ENCODE measurements at regions not wholly inside any gene's neighbourhood (a gene's known extent, or its start where the extent isn't known, plus 50 kb on each side); places are given as distances from the start of the nearest gene placed in this dataset.

- Histone ChIP-seq H3T11ph (ENCODE audit: low read length) (no peak overlapping the region), H4K20me1 (ENCODE audit: control insufficient read depth, insufficient read depth, insufficient read length) (no peaks in the 10 kb centered on the region), H3K9ac (ENCODE audit: extremely low read depth, insufficient read length, low read length) (no peak overlapping the region), H3K18ac (ENCODE audit: insufficient read length, low read depth, low read length) (no peak overlapping the region), H3K27me3 (ENCODE audit: insufficient read depth, low read length) (no peaks in the 10 kb centered on the region; the same call in 1 of the 2 replicates), H3K4ac (ENCODE audit: low read depth, low read length) (no peak overlapping the region), H4K5ac (ENCODE audit: insufficient read length, low read depth, low read length) (no peak overlapping the region), H3K4me1 (ENCODE audit: insufficient read depth, low read length) (no peaks in the 10 kb centered on the region), H2BK5ac (ENCODE audit: insufficient read length, low read length) (no peak overlapping the region), H2BK20ac (ENCODE audit: low read depth, low read length, poor library complexity, severe bottlenecking) (no peak overlapping the region), H3K79me2 (ENCODE audit: insufficient read depth, low read length) (no peaks in the 10 kb centered on the region), H3K4me2 (ENCODE audit: insufficient read depth, insufficient read length, low read length) (no peak overlapping the region), H3K27ac (ENCODE audit: insufficient read length, low read depth, low read length) (no peak overlapping the region), H4K91ac (ENCODE audit: insufficient read length, low read depth, low read length) (no peak overlapping the region), H3K56ac (ENCODE audit: insufficient read length, low read depth, low read length) (no peak overlapping the region), H2AFZ (ENCODE audit: low read length) (no peak overlapping the region), H3K23me2 (ENCODE audit: insufficient read length, low read depth, low read length, poor library complexity, severe bottlenecking) (no peaks in the 10 kb centered on the region), H3K14ac (ENCODE audit: insufficient read depth, low read length) (no peak overlapping the region), H2BK120ac (ENCODE audit: low read depth, low read length, poor library complexity, severe bottlenecking) (no peak overlapping the region), H3K9me3 (ENCODE audit: control insufficient read depth, low read depth, low read length) (peaks cover 7% of the 10 kb centered on the region), H2AK5ac (ENCODE audit: insufficient read length, low read length) (no peak overlapping the region), H3K23ac (ENCODE audit: insufficient read length, low read depth, low read length) (no peak overlapping the region), H4K8ac (replicated peaks; ENCODE audit: insufficient read length, low read depth, low read length) (no peak overlapping the region), H2BK15ac (ENCODE audit: low read depth, low read length) (no peak overlapping the region), H2BK12ac (ENCODE audit: insufficient read length, low read depth, low read length) (no peak overlapping the region), H3K79me1 (ENCODE audit: insufficient read depth, low read depth, low read length, poor library complexity, severe bottlenecking) (no peaks in the 10 kb centered on the region)
- H3K9me3 Mint-ChIP-seq, result peaks cover 11 to 14% of the 10 kb centered on the region in 2 experiments; a peak in 4 of 5 replicates
- no peaks in the 10 kb centered on the region for H3K27me3 Mint-ChIP-seq (ENCODE audit: low read depth)
- peaks cover 0 to 11% (median 5%) of the 10 kb centered on the region in 3 experiments; a peak in 5 of 7 replicates for H3K36me3 Mint-ChIP-seq (ENCODE audit: insufficient read depth in 1 of 3, low read depth in 3 of 3)
- no peaks in the 10 kb centered on the region for H3K4me1 Mint-ChIP-seq
- no peak overlapping the region for H3K4me3 Mint-ChIP-seq
- H3K27ac Mint-ChIP-seq, result no peak overlapping the region
- no peak for TF ChIP-seq CTCF (conservative IDR thresholded peaks at IDR 0.05)
- no peak for DNase-seq
- no CpG with 5 or more reads among the region's 4 CpGs for WGBS (ENCODE audit: extremely low coverage, insufficient read length, low lambda C conversion rate)
Observed at GRCh38 chr3:145005427-145005826, 1033.8 kb downstream of the DIPK2A start.

Measured in H9 (cell line).